HG02870 (cell line): ENCODE measurements at regions not wholly inside any gene's neighbourhood (a gene's known extent, or its start where the extent isn't known, plus 50 kb on each side); places are given as distances from the start of the nearest gene placed in this dataset.

Source experiments
- ATAC-seq: cut with Tn5 transposase; IDR thresholded peaks from one replicate; pipeline ENCODE4 v1.9.1; 2021; ENCODE audit warnings: mild to moderate bottlenecking, moderate library complexity; ENCODE audit not compliant: unreplicated experiment

GRCh38 chrX:14476205-14476604 is 53.1 kb upstream of the GLRA2 start:
- no peak for ATAC-seq

DNA sequence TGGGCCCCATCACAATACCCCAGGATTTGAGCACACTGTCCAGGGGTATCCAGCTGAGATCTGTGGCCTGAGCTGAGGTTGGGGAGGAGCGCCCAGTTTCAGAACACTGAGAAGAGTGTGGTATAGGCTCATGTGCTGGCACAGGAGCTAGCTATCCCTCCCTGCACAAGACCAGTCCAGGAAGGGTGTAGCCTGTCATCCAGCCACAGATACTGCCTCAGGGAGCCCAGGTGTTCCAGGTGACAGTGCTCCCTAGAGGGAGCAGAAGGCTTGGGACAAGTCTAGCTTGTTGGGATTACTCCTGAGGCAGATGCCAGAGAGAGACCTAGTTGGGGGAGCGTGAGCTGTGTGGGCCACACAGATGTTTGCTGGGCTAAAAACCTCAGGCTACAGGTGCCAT is 79.6 kb upstream of the GLRA2 start:
- ATAC-seq: no peak

- ATAC-seq: no peak
Observed at GRCh38 chrX:14448406-14448805, 80.9 kb upstream of the GLRA2 start.

DNA sequence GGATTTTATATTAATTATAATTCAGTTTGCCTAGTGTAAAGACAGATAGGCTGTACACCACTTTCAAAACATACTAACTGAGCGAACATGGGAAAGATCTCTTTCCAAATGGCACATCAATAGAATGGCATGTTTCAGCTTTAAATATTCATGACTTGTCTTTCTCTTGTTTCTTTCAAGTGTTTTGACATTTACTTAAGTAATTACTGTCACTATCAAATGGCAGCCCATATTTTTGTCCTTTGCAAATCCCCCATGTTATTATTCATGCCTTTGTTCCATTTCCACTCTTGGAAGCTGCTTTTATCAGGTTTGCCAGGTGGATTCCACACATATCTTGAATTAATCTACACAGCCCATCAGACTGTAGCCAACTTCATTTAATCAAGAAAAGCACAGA is 89.2 kb upstream of the GLRA2 start:
- ATAC-seq: no peak

GRCh38 chrX:14427614-14428013 is 101.7 kb upstream of the GLRA2 start:
- ATAC-seq: no peak

DNA sequence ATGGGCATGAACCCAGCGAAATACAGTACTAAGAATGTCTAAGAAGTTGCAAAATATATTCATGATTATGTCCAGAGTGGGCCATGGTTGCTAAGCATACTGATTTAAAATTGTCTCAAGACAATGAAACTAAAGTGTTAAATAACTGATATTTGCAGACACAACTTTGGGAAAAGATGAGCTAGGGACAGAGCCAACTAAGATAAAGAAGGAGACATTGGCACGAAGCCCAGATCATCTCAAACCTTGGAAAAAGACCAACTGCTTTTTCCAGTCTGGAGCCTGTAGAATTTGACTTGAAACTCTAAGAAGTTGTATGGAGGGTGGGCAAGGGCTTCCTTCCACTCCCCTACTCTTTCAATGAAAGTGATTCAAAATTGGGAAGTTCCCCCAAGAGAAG is 108.5 kb upstream of the GLRA2 start:
- ATAC-seq: no peak

DNA sequence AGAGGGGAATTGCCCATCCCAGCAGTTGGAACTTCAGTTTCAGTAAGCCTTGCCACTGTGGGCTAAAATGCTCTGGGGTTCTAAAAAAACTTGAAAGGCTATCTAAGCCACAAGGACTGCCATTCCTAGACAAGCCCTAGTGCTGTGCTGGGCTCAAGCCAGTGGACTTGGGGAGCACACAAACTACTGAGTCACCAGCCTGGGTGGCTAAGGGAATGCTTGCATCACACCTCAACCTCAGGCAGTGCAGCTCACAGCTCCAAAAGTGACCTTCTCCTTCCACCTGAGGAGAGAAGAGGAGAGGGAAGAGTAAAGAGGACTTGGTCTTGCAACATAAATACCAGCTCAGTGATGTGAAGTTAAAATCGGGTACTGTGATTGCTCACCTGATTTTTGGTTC is 116.7 kb upstream of the GLRA2 start:
- no peak for ATAC-seq

- ATAC-seq: no peak
Observed at GRCh38 chrX:14411326-14411725, 118.0 kb upstream of the GLRA2 start.

GRCh38 chrX:14409341-14409740 is 120.0 kb upstream of the GLRA2 start:
- no peak for ATAC-seq

DNA sequence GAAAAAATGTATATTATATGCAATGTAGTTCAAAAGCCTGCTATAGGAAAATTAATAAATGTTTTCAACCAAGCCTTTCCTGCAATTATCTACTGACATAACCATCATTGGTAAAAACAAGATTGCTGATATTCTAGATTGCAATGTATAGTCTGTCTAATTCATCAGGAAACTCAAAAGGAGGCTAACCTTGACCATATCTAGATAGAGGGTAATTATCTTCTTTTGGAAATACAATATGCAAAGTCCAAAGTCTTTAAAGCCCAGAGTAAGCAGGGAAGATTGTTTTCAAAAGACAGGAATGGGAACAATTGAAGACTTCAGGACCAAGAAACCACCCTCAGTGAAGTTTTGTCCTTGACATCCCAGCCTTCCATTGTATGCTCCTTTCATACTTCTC is 123.1 kb upstream of the GLRA2 start:
- ATAC-seq: no peak

DNA sequence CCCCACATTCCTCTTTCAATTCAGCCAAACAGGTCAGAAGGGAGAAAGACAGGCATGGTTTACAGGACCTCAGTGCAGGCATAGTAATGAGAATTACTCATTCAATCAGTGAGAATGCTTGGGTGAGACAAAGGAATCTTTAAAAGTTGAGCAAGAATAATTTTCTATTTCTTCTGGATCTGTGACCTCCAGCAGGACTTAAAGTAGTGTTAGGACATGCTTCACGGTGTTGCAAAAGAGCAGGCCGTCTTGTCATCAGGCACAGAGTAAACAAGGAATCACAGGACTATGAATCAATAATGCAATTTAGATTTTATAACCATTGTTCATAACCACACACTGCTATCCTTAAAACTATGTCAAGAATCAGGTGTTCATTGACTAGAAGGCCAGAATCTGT is 130.6 kb upstream of the GLRA2 start:
- ATAC-seq: no peak

DNA sequence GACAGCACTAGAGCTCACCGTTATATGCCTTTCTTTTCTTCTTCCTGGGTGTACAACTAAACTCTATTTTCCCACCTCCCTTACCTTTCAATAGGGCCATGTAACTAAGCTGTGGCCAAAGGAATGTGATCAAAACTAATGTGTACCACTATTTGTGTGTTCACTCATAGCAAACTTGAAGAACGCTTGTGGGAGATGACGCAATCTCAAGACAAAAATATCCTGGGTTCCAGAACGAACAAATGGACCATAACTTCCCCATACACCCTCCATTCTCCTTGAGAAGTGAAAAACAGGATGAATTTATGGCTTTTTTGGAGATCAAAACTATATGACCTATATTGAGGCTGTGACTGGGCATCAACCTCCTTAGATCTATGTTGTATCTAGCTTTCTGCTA is 139.7 kb upstream of the GLRA2 start:
- no peak for ATAC-seq

- no peak for ATAC-seq
Observed at GRCh38 chrX:14386981-14387380, 142.4 kb upstream of the GLRA2 start.

DNA sequence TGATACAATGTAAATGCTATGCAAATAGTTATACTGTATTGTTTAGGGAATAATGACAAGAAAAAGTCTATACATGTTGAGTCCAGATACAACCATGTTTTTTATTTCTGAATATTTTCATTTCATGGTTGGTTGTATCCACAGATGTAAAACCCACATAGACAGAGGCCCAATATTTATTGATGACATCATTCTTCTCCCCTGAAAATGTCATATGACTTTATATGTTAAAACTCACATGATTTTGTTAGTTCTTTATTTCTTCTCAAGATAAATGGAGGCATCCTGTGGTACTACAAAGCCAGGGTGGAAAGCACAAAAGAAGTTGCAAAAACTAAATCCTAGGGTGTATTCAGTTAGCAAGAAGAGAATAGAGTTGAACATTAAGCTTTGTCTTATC is 149.3 kb upstream of the GLRA2 start:
- no peak for ATAC-seq

GRCh38 chrX:14377427-14377826 is 151.9 kb upstream of the GLRA2 start:
- ATAC-seq: no peak

DNA sequence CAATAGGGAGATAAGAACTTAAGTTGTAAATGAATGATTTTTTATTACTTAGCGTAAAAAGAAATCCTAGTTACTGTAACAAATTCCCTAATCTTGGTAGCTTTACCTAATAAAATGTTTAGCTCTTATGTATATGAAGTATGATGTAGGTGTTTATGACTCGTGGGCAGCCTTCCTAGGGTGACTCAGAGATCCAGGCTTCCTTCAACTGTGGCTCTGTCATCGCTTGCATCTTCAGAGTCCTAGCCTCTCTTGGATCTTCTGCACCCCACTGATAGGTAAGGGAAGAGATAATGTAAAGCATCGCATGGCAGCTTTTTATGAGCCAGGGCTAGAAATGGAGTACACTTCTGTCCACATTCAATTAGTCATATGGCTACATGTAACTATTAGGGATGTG is 165.6 kb upstream of the GLRA2 start:
- ATAC-seq: no peak

GRCh38 chrX:14362721-14363120 is 166.6 kb upstream of the GLRA2 start:
- no peak for ATAC-seq

DNA sequence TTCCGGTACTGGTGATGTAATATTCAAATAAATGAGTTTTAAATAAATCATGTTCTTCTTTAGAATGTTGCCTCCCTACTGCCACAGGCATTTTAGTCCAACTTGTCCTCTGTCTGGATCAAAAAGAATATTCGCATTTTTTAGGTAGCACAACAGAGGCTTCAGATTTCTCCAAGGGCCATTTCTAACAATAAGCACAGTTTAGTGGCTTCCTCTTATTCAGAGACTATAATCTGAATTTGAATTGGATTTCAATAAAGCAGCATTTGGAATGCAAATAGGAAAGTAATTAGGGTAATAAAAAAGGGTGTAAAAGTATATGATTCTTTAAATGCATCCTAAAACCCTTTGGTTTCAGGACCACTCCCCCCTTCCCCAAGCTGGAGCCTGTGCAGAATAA is 167.9 kb upstream of the GLRA2 start:
- no peak for ATAC-seq

DNA sequence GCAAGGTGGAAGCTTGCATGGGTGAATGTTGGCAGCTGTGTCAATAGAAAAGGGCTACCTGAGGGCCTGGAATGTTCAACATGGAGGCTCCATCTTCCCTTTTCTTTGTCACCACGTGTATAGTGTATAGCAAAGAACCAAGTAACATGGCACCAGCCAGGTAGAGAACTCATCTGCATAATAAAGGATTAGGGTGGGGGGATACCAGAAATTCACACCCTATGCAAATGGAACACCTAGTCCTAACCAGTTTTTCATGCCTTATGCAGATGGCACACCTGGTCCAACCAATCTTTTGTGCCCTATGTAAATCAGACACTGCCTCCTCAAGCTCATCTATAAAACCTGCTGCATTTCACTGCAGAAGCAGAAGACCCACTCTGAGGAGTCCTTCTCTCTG is 169.6 kb upstream of the GLRA2 start:
- ATAC-seq: no peak

GRCh38 chrX:14359316-14359715 is 170.0 kb upstream of the GLRA2 start:
- ATAC-seq: no peak

- ATAC-seq: no peak
Observed at GRCh38 chrX:14357314-14357713, 172.0 kb upstream of the GLRA2 start.

- ATAC-seq: no peak
Observed at GRCh38 chrX:14356401-14356800, 172.9 kb upstream of the GLRA2 start.

GRCh38 chrX:14355556-14355955 is 173.8 kb upstream of the GLRA2 start:
- no peak for ATAC-seq

DNA sequence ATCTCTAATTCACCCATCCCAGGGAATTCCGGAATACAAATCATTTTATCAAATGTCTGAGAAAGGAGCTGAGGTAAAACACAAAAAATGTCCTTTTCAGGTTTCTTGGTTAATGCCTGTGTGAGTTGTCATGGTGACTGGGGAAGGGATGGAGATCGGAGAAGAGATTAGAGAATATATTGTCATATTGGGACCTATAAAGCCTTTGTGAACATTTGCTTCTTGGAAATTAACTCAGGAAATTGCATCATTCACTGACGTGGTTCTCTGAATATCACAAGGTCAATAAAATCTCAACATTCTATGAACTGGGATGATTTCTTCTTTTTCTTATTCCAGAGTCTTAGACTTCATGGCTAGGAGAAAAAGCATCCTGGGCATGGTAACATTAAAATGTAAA is 174.8 kb upstream of the GLRA2 start:
- no peak for ATAC-seq
